Stimulated activated CD4-positive, alpha-beta T cell treated with anti-CD3 and anti-CD28 coated beads, Interleukin-2, amount 100 ng/mL, for 48 hours (primary cell): ENCODE measurements at regions not wholly inside any gene's neighbourhood (a gene's known extent, or its start where the extent isn't known, plus 50 kb on each side); places are given as distances from the start of the nearest gene placed in this dataset.

Experiments
- DNase-seq, 2 donors: peaks; one replicate each; pipeline ENCODE4 v3.0.0-alpha.2; 2020

DNA sequence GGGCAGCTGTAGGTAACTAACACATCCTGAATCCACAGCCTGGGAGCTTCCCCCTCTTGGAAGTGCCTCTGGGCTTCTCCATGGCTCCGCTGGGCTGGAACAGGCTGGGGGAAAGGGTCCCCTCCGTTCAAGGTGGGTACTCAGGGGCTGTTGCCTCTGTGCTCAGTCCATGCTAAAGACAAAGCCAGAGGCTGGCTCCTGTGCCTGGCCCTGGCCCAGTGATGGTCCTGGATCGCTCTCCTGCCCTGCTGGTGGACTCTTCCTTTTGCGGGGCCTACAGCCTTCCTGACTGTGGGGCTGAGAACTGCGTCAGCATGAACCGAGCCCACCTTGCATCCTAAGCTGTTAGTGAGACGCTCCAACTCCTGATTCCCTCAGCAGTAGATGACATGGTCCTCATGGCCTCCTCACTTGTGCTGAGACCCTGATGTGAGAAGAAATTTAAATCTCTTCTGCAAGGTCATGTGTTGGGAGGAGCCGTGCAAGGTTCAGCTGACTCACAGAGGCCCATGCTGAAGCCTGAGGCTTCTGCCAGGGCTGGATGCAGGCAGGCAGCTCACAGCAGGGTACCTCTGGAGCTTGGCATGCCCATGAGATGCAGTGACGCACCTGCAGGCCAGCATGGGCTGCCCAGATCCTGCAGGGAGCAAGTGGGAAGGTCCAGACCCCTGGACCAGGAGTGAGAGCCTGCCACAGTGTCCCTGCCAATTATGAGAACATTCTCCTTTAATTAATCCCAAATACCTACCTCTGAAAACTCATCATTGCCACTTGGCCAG is 1285.5 kb downstream of the TBC1D22A start:
- DNase-seq = no peak

DNA sequence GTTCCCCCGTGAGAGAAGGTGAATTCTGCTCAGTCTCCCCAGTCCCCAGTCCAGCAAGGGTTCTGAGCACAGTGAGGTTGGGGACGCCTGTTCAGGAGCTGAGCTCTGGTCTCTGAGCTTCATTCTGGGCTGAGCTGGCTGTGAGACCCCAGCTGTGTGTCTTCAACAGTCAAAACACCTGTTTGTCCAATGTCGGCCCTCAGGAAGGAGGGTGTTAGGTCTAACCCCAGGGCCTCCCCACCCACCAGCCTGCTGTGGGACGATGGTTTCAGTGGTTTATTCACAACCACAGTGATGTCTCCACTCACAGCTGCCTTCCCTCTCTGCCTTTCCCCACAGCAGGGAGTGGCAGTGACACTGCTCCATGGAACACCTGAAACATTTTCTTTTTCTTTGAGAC is 1282.9 kb downstream of the TBC1D22A start:
- DNase-seq = no peak

DNA sequence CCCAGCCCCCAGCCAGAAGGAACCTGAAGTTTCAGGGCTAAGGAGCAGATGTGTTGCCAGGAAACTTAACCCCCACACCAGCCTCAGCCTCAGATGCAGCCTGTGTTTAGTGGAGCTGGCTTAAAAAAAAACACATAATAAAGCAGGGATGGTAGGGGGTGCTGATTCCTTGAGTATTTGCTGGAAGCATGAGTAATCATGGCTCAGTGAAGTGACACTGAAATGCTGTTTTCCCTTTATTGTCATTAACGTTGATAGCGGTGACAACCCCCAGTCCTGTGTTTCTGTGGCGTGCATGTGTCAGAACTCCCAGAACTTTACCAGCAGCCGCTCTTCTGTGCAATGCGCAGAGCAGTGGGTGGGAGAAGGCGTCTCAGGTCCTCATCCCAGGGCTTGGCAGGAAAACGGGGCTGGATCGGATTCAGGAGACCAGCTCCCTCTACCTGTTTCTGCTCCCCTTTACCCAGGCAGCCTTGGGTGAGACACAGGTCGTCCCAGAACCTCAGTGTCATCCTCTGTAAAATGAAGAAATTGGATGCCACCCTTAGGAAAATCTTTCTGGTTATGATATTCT is 1282.1 kb downstream of the TBC1D22A start:
- no peak for DNase-seq

DNA sequence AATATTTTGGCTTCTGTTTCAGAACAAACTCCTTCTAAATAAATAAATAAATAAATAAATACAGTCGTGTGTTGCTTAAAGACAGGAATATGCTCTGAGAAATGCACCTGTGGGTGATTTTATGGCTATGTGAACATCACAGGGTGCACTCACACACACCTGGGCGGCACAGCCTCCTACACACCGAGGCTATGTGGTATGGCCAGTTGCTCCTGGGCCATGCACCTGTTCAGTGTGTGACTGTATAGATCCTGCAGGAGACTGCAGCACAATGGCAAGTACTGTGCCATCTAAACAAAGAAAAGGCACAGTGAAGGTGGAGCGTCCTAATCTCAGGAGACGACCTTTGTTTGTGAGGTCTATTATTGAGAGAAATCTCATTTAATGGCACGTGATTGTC is 1281.1 kb downstream of the TBC1D22A start:
- DNase-seq = no peak

DNA sequence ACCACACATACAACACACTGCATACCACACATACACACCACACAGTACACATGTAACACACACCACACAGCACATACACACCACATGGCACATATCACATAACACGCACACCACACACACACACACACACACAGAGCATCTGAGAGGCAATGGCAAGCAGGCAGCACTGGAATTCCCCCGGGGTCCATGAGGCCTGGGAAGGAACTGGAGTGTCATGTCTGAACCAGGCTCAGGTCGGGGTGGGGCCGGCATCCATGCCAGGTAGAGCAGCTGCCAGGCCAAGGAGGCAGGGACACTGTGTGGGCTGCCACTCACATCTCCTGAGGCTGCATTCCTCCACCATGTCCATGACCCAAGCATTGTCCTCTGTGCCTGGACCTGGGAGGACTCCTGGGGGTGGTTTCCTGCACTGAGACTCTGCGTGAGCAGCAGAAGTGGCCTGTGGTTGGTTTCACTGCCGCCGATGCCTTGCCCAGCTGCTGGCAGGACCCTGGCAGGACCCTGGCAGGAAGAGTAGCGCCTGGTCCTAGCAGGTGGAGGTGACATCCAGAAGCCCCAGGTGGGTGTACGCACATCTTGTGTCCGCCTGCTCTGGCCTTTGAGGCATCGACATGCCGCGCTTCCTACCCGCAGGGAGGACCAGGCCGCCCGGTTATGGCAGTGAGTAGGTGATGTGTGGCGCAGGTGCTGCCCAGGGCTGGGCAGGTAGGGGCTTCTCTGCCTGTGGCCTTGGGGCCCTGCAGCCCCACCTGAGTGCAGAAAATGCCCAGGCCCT is 1280.4 kb downstream of the TBC1D22A start:
- no peak for DNase-seq

DNA sequence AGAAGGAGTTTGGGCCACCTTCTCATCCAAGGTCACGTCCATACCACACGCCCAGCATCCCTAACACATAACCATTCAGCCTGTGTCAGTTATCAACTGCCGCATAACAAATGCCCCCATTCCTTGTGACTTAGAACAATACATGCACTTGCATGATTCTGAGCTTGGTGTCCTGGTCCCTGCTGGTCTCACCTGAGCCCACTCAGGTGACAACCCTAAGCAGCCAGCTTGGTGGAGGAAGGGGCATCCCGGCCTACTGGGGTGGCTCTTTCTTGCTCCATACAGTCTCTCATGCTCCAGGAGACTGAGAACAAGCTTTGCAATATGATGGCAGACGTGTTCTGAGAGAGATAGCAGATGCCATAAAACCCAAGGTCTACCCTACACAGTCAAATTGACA is 1276.9 kb downstream of the TBC1D22A start:
- no peak for DNase-seq

DNA sequence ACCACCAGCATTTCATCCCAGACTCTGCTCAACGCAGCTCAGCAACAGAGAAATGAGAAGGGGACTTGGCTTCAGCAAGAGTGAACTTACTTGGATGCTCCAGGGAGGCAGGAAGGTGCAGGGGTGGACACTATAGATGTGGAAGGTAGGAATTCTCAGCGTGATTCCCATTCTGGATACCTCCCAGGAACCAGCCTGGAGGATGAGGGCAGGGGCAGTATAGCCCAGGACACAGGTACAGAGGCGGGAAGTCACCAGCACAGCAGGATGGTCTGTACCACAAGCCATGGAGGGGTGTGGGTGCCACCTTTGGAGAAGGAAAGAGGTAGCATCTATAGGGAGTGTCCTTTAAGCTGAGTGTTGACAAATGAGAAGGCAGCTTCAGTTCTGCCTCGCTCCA is 1275.2 kb downstream of the TBC1D22A start:
- DNase-seq = no peak

DNA sequence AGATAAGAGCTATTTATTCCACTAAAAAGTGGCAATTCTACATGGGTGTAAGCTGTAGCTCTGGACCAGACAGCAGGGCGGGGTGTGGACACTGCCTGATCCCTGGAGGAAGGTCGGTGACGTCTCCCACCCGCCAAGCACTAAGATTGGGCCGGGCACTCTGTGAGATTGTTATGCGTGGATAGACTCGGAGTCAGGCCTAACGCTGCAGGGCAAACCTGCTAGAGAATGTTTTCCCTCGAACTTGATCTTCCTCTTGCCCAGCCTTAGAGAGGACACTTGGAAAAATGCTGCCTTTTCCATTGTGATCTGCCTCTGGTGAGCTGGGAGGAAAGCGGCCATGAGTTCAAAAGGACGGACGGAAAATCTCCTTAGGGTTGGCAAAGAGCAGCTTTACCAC is 1273.4 kb downstream of the TBC1D22A start:
- no peak for DNase-seq

DNA sequence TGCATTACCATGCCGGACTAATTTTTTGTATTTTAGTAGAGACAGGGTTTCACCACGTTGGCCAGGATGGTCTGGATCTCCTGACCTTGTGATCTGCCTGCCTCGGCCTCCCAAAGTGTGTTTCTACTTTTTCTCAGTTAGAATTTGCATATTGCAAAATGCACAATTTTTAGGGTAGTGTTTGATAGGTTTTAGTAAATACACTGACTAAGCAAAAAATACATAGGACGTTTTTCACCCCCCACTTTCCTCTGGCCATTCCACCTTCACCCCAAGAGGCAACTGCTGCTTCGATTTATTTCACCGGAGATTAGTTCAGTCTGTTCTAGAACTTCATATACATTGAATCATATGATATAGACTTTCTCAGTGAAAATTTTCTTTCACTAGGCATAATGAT is 1269.1 kb downstream of the TBC1D22A start:
- no peak for DNase-seq

DNA sequence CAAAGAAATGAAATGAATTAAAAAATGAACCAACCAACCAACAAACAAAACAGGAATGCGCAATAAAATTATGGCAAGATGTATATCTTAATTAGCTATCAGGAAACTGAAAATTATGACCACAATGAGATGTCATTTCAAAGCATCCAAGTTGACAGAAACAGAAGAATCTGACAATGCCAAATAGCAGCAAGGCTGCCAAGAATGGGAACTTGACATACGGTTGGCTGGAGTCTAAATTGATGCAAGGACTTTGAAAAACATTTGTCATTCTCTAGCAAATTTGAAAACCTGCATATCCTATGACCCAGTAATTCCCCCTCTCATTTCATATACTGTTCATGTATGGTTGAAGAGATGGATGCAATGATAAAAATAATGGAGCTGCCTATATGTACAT is 1262.6 kb downstream of the TBC1D22A start:
- no peak for DNase-seq

DNA sequence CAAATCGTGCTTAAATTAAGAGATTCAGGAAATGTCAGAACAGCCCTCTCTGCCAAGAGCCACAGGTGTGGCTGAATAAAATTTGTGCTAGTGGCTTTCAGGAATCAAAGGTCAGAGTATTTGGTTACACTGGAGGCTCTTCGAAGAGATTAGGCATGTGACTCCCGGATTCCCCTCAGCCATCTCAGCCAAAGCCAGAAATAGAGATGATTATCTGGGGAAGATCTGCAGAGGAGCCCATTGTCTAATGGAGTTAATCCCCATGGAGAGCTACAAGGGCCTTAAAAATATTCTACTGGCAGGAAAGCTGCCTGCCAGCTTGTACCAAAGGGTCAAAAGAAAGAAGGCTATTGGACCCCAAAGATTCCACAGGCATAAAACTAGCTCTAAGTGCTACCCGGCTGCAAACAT is 1259.5 kb downstream of the TBC1D22A start:
- DNase-seq = no peak

DNA sequence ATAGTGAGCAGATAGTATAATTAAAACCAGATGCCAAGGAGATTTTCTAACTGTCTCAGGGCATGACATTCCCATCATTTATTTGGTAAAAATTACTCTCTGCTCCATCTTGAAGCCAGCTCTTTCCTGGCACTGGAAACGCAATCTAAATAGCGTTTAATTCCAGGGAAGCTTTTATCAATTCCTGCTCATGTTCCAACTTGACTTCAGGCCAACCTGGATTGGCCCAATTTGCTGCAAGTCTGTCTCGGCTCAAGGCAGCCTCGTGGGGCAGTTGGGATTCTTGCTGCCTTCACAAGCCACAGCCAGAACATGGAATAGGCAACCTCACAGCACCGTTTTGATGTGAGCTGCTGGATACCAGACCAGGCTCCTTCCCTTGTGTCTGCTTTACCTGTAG is 1255.9 kb downstream of the TBC1D22A start:
- DNase-seq = no peak

DNA sequence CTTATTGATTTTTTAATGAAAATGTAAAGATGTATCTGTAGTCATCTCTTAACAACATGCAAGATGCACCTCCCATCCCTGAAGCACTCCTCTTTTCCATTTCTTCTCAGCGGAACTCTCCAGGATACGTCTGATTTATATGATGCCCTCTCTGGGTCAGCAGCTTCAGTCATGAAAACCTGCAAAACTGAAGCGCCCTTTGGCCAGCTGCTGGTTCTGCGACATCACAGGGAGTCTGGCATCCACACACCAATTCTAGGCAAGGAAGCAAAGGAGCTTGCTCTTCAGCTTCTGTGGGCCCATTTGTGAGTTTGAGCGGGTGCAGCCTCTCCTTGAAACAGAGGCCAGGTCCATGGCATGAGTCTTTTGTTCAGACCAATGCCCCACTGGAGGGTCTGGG is 1253.3 kb downstream of the TBC1D22A start:
- no peak for DNase-seq

DNA sequence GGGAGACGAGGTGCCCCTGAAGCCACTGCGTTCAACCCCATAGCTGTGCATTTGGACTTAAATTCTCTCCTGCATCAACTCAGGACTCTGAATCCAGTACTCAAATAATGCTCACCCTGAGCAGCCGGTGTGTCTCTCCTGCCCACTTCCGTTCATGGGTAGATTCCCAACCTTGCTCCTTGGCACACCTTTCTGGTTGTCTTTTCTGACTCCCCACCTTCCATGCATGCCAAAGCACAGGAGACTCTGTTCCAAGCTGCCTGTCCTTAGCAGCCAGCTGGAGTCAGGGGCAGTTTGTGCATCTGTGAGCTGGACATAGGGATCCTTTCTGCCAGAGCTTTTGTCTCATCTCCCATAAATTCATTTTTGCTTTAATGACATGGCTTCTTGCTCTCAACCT is 1242.5 kb downstream of the TBC1D22A start:
- DNase-seq = no peak

DNA sequence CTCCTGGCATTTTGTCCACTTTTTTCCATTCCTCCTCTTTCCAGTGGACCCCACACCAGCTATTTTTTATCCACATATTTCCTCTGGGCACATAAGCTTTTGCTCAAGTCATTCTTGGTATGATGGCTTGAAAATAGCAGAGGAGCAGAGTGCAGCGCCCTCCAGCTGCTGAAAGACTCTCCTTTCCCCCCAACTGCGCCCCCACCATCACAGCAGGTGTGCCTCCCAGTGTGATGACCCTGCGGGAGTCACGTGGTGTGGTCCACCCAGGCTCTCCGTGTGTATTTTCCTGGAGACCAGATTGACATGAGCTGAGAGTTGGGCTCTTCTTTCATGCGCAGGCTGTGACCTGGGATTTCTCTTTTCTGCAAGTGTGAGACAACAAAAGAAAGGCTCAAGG is 1241.6 kb downstream of the TBC1D22A start:
- no peak for DNase-seq

DNA sequence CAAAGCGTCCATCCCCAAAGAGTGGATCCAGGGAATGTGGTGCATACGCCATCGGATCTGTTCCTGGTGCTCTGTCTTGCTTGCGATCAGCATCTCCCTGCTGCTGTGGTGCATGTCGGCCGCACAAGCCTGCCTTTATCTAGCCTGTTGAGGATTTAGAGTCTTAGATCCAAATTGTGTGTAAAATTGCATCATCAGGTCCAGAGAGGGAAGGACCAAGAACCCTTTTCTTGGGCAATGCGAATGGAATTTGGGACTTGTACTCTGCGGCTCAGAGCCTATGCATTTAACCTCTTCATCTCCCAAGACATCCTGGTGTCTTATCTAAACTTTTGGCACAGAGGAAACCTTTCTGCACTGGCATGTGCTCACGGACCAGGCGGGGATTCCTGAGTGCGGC is 1238.7 kb downstream of the TBC1D22A start:
- DNase-seq = no peak

DNA sequence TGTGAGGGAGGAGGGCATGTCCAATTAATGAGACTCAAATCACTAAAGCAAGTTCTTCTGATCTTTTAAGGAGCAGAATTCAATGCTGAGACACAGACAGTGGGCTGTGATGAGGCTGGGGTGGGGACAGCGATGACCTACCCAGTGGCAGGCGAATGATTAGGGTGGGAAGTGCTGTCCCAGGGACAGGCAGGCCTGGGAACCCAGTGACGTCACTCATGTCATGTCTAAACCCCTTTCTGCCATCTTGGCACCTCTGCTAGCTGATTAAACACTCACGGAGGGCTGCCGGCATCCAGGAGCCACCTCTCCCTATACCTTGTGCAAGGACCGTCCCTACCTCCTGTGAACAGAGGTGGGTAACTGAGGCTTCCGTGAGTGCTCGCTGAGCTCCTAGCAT is 1235.2 kb downstream of the TBC1D22A start:
- no peak for DNase-seq

DNA sequence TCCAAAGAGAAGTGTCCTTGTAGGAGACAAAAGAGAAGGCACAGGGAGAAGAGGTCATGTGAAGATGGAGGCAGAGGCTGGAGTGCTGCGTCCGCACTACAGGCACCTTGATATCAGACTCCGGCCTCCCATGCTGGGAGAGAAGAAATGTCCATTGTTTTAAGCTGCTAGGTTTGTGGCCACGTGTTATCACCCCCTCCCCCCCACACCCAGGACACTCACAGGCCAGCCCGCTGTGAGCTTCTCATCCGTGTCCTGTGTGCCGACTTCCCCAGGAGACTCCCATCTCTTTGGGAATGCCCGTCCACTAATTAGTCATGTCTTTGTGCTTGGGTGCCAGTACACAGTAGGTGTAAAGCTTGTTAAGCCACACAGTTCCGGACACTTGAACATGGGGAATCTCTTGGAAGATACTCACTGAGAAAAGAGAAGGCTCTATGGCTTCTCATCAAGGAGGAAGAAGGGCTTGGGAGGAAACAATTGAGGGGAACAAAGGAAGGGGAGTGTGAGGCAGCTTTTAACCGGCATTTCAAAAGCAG is 1234.7 kb downstream of the TBC1D22A start:
- no peak for DNase-seq

DNA sequence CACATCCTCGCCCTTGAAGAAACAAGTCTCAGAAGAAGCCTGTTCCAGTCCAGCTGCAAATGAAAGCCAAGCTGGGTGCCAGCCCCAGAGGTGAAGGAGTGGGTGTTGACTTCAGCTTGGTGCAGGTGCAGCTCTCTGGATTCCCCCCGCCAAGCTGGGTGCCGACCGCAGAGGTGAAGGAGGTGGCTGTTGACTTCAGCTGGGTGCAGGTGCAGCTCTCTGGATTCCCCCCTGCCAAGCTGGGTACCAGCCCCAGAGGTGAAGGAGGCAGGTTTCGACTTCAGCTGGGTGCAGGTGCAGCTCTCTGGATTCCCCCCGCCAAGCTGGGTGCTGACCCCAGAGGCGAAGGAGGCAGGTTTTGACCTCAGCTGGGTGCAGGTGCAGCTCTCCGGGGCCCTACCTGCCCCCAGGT is 1234.0 kb downstream of the TBC1D22A start:
- DNase-seq = no peak

DNA sequence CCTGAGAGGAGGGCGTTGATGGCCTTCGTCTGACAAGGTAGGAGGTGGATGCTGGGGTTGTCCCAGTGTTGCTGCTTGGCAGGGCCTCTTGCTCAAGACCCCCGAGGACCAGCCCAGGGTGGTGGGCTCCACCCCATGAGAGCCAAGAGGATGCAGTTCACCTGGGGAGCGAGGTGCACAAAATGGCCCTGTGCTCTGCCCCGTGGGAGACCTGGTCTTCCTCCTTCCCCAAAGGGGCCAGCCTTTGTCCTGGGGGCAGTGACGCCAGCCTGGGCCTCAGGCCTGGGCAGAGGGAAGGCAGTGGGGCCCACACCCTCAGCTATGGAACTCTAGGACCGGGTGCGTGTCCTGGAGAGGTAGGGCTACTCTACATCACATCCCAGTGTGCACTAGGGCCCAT is 1233.3 kb downstream of the TBC1D22A start:
- no peak for DNase-seq

DNA sequence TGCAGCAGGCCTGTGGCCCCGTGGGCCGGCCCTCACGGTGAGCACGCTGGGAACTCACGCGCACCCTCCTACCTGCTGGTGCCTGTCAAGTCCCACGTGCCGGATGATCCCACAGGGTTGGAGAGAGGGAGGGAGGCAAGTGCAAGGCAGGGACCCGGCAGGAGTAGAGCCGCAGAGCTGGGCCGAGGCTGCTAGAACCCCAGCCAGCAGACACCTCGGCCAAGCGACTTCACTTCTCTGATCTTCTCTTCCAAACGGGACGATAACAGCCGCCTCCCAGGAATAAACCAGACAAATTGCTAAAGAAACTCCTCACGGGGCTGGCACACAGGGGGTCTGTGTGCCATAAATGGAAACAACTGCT is 1232.8 kb downstream of the TBC1D22A start:
- DNase-seq = no peak

DNA sequence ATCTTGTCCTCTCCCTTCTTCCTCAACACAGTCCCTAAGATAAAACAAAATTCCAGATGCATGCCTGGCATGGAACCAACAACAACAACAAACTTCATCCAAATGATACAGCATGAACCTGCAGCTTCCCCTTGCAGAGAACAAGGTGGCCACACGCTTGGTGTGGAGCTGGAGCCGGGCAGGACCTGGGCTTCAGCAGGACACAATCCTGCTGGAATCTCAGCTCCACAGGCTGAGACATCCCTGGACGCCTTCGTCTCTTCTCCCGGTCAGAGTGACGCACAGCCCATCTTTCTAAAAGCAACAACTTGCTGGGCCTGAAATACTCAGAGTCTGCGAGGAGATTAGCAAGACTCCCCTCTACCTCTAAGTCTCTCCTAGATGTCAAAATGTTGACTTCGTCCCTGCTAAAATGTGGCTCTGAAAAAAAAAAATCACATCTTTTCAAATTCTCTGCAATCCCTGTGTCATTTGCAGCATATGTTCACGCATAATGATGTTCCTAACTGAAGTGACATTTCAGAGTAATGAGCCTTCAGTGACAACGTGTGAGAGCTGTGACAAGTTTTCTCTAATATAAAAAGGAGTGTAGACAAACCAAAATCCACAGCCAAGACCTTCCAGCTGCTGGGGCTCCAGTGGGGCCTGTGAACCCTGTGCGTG is 1232.3 kb downstream of the TBC1D22A start:
- DNase-seq = no peak

DNA sequence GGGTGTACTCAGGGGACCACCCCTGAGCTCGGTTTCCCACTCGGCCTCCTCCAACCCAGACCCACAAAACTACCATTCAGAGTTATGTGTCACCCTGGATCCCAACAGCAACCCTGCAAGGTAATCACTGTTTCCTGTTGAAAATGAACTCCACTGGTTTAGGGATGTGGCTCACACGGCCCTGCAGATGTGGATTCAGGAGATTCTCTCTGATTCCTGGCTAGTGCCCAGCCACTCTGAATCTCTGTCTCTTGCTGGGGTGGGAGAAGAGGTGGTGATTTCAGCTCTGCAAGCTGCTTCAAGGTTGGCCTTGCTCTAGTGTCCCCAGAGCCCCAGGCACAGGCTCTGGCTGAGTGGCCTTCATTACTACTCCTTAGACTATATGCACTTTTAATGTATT is 1231.6 kb downstream of the TBC1D22A start:
- no peak for DNase-seq
